ENCODE measurements at regions not wholly inside any gene's neighbourhood (a gene's known extent, or its start where the extent isn't known, plus 50 kb on each side); places are given as distances from the start of the nearest gene placed in this dataset.

- TF ChIP-seq CHD7 (IDR thresholded peaks at IDR 0.05; ENCODE audit: insufficient replicate concordance, low read length): no peak
- no peak for TF ChIP-seq RAD21 (IDR thresholded peaks at IDR 0.05 in 1 of 2, conservative IDR thresholded peaks at IDR 0.05 in 1 of 2; ENCODE audit: low read depth in 2 of 2, low read length in 2 of 2)
- TF ChIP-seq SUZ12 (IDR thresholded peaks at IDR 0.05; ENCODE audit: low read length): no peak
- no peak for TF ChIP-seq ATF2 (IDR thresholded peaks at IDR 0.05; ENCODE audit: low read length)
- TF ChIP-seq CTBP2 (IDR thresholded peaks at IDR 0.05; ENCODE audit: borderline replicate concordance, insufficient read depth, insufficient read length, low read length): no peak
- no peak for TF ChIP-seq ASH2L (IDR thresholded peaks at IDR 0.05; ENCODE audit: low read length)
- no peak for TF ChIP-seq NANOG (IDR thresholded peaks at IDR 0.05; ENCODE audit: insufficient read depth, low read depth, low read length, poor library complexity, severe bottlenecking)
- no peak for TF ChIP-seq JUN (IDR thresholded peaks at IDR 0.05; ENCODE audit: low read depth, low read length)
- TF ChIP-seq TAF1 (IDR thresholded peaks at IDR 0.05; ENCODE audit: low read depth, low read length): no peak
Measured at GRCh38 chr4:14831416-14831815, 170.9 kb upstream of the CPEB2 start (continued).

Measured in H1 (cell line).